ENCODE measurements at regions not wholly inside any gene's neighbourhood (a gene's known extent, or its start where the extent isn't known, plus 50 kb on each side); places are given as distances from the start of the nearest gene placed in this dataset.

- no peak for DNase-seq (ENCODE audit: low read depth)
Measured at GRCh38 chr4:181682367-181683047, 560.7 kb upstream of the TENM3 start.

DNA sequence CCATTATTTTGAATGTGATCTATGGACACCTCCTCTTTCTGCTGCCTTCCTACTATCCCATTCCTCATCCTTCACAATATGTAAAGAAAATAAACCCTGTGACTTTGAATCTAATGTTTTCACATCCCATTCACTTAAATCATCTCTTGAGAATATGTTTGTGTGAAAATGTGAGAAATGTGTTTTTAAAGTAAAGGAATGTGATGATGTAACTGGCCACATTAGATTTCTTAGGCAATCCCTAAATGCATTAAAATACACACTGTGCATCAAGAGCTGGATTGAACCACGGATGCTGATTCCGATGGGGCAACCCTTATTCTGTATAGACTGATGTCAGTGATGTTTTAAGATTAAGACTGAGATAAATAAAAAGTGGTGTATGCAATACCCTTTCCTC is 558.9 kb upstream of the TENM3 start:
- DNase-seq (ENCODE audit: low read depth), result no peak

DNA sequence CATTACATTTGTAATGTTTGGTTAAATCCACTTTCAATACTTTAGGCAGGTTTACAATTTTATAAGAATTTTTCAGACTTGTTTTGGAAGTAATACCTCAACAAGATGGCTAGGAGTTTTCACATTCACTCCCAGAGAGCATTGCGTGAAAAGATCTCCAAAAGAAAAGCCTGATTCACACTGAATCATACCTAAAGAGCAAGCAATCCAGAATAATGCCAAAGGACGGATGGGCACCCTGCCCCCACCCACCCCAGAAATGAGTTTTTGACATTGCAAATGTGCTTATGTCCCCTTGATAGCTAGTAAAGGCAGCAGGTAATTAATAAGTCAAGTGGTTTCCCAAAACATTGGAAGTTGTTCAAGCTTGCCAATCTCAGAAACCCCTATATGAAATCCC is 557.7 kb upstream of the TENM3 start:
- DNase-seq (ENCODE audit: low read depth), result no peak

DNA sequence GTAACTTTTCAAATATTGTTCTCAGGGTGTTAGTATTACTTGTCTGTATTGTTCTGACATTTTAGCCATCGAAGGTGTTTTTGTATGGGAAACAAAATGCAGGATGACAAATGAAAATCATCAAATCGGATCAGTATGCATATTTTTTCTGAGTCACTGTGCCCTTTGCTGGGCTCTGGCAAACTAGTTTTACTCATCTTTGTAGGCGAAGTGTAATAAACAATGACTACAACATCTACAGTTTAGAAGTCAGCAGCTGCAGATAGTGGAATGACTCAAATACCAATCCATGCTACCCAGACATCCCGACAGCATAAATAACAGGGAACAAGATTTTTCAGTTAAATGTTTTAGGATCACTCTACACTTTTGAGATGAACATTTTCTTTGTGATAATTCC is 557.3 kb upstream of the TENM3 start:
- no peak for DNase-seq (ENCODE audit: low read depth)

- no peak for DNase-seq (ENCODE audit: low read depth)
Measured at GRCh38 chr4:181687116-181687515, 556.1 kb upstream of the TENM3 start.

DNA sequence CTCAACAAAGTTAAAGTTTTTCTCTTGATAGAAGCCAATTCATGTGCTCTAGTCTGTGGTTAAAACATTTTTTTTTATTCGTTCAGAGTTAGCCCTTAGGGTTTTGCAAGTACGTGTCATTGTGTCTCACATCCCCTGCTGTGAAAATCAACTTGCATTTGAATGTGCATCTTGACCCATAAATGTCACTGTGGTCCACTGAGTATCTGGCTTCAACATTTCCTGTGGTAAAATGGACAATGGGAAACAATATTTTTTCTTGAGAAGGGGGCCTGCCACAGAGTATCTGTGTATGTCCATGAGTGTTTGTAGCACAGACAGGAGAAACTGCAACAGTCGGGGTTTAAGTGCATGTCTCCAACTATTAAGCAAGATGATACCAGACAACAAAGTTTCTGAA is 554.8 kb upstream of the TENM3 start:
- no peak for DNase-seq (ENCODE audit: low read depth)

- no peak for DNase-seq (ENCODE audit: low read depth)
Measured at GRCh38 chr4:181688872-181689271, 554.3 kb upstream of the TENM3 start.

DNA sequence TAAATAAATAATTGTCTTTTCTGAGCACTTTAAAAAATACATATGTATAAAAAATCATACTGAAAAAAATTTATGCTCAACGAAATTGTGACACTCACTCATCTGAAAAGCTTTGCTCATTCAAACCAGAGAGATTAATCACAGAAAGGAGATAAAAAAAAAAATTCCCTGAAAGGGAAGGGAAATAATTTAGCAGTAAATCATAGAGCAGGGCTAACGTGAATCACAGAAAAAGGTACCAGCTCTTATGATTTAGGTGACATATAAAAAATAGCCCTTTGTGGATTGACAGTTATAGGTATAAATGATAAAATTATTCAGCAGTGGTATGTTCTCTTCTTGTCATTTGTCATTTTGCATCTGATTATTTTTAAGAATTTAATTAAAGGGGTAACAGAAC is 552.7 kb upstream of the TENM3 start:
- DNase-seq (ENCODE audit: low read depth), result no peak

- DNase-seq (ENCODE audit: low read depth), result no peak
Measured at GRCh38 chr4:181692965-181693364, 550.2 kb upstream of the TENM3 start.

DNA sequence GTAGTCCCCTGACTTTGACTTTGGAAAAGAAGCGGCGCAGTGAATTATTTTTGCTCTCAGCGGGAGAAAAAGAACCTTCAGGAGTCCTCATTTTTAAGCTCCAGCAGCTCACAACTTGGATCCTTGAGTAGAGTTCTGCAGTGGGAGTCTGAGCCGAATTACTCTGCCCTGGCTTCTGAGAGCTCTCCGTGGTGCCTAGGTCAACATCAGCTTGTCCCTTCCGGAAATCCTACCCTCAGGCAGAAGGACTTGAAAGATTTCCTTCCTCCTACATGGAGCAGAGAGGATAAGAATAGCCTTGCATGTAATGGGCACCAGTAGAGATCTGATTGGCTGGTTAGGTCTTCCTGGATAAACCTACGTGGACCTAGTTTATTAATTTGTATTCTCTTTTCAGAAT is 549.7 kb upstream of the TENM3 start:
- no peak for DNase-seq (ENCODE audit: low read depth)

DNA sequence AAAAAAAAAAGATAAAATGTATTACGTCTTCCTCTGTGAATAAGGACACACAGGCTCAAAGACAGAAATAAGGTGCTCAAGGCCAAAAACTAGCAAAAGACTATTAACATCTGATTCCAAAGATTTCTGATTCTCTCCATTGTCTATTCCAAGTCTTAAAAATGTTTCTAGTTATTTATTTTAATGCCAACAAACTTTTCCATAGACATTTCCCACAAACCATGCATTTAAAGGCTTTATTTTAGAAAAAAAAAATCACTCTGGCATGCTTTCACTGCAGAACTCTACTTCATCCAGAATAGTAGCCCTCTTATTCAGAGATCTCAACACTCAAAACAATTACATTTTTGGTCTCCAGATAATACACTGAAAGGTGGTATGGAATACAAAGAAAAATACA is 545.0 kb upstream of the TENM3 start:
- no peak for DNase-seq (ENCODE audit: low read depth)

DNA sequence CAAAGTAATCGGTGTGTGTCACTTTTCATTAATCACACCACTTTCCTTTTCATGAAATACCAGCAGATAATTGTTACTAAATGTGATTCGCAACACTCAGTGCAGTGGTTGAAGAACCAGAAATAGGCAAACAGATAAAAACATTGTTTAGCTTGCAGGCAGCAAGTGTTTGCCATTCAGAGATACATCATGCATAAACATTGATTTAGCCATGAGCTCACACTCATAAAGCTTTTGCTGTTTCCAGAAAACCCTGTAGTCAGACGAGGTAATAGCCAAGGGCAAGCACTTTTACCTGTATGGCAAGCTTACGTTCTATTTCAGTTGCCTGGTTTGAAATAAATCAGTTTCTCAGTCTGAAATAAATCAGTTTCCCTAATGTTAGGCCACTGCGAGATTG is 542.0 kb upstream of the TENM3 start:
- DNase-seq (ENCODE audit: low read depth), result no peak

DNA sequence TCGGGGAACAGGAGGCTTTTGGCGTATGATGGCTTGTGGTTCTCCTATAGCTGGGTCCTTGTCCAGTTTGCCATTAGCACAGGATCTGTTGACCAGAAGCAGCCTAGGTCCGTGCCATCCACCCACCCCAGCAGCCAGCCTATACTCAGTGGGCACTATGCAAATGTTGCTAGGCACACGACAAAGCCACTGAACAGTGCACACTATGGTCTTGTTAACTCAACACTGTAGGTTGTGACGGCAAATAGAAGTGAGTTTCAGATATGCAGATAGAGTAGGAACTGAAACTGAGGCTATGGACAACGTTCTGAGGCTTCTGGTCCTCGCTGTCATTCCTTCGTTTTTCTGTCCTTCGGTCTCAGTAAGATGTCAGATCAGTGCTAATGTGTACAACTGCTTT is 541.3 kb upstream of the TENM3 start:
- DNase-seq (ENCODE audit: low read depth), result no peak

- DNase-seq (ENCODE audit: low read depth), result no peak
Measured at GRCh38 chr4:181702864-181703495, 540.2 kb upstream of the TENM3 start.

- no peak for DNase-seq (ENCODE audit: low read depth)
Measured at GRCh38 chr4:181710143-181710542, 533.1 kb upstream of the TENM3 start.

DNA sequence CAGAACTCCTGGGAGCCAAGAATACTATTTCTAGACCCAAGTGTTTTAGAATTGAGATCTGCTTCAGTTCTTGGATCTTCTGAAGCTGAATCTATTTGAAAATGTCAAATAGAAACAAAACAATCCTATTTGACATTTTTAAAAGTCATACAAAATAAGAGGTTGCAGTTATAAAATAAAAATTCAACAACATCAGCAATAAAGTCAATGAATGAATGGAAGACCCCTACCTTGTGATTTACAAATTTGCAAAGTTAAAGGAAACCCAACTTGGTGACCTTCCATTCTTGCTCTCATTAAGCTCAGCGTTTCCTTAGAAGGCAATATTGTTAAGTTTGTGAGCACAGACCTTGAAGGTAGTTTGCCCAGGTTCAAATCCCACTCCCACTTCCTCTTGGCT is 531.8 kb upstream of the TENM3 start:
- no peak for DNase-seq (ENCODE audit: low read depth)

DNA sequence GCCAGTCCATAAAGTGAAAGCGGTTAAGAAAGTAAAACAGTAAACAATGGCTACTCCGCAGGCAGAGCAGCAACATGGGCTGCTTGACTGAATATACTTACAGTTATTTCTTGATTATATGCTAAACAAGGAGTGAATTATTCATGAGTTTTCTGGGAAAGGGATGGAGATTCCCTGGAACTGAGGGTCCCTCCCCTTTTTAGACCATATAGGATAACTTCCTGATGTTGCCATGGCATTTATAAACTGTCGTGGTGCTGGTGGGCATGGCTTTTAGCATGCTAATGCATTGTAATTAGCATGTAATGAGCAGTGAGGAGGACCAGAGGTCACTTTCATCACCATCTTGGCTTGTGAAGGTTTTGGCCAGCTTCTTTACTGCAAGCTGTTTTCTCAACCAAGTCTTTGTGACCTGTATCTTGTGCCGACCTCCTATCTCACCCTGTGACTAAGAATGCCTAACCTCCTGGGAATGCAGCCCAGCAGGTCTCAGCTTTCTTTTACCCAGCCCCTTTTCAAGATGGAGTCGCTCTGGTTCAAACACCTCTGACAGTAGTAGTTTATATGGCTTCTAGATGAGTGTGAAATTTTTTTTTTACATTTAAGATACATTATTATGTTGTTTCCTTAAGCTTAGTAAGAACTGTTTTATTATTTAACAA is 514.8 kb upstream of the TENM3 start:
- no peak for DNase-seq (ENCODE audit: low read depth)

DNA sequence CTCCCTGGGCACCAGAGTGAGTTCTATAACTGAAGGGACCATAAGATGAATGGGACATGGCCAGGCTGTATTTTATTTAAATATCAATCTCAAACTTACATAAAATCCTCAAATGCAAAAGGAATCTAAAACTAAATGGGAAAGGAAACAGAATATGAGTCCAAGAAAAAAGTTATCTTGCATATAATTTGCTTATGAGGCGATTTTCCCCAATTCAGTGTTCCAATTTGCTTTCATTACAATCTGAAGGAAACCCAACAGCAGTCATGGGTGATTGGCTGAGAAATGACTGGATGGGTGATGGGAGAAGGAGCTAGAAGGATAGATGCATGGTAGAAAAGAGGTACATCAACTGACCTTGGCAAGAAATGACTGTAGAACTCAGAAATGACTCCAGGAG is 511.3 kb upstream of the TENM3 start:
- no peak for DNase-seq (ENCODE audit: low read depth)

- DNase-seq (ENCODE audit: low read depth), result no peak
Measured at GRCh38 chr4:181737744-181738143, 505.5 kb upstream of the TENM3 start.

GRCh38 chr4:181739031-181739430 is 504.2 kb upstream of the TENM3 start:
- DNase-seq (ENCODE audit: low read depth), result no peak

GRCh38 chr4:181741513-181741912 is 501.7 kb upstream of the TENM3 start:
- DNase-seq (ENCODE audit: low read depth), result no peak

DNA sequence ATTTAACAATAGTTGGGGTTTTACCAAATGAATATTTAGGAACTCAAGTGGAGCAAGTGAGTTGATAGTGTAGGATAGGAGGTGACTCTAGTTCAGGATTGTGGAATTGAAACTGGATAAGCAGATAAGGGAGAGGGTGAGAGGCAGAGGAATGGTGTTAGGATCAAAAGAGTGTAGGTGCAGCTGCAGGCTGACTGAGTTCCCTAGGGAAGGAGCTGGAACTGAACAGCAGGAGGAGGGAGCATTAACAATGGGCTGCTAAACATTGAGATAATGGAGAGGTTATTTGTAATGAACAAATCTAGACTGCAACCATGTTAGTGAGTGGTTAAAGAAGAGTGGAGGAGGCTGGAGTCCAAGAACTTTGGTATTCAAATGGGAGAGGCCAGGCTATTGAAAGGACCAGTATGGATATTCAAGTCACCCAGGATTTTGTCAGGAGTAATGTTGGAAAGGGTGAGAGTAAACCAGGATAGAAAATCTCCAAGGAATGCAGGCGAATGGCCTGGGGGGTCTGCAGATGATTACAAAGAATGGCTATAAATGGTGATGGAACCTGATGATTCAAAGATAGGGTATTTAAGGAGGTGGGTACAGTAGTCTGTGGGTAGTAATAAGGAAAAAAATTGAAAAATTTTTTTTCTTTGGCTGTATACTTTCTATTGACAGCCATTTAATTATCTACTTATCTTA is 497.1 kb upstream of the TENM3 start:
- no peak for DNase-seq (ENCODE audit: low read depth)

DNA sequence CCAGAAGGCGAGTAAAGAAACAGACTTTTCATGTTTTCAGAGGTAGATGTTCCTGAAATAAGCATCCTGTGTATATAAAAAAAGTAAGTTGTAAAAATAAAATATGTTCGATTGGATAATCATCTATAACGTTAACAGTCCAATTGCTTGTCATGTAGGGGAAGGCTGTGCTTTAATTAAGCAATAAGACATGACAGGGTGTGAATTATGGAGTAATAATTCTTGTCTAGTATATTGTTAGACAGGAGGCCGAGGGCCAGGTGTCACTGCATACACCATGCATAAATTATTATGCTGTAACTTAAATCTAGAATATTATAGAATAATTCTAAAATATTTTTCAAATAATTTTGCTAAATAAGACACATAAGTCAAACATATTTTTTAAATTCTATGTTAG is 494.6 kb upstream of the TENM3 start:
- no peak for DNase-seq (ENCODE audit: low read depth)
